GM19035 (cell line): ENCODE measurements at regions not wholly inside any gene's neighbourhood (a gene's known extent, or its start where the extent isn't known, plus 50 kb on each side); places are given as distances from the start of the nearest gene placed in this dataset.
"Not testable (repeated sequence)": the region's sequence is repeated elsewhere in the genome, so short reads cannot be mapped to it uniquely, and the experiment has no call there.

ENCODE experiments used
- ATAC-seq: cut with Tn5 transposase; IDR thresholded peaks from one replicate; pipeline ENCODE4 v1.9.1; 2021; ENCODE audit not compliant: unreplicated experiment

GRCh38 chr13:63444225-63444624, 2028.6 kb upstream of the PCDH20 start:
- ATAC-seq: not testable (repeated sequence)

GRCh38 chr13:63438951-63439350, 2023.3 kb upstream of the PCDH20 start:
- ATAC-seq: no peak

GRCh38 chr13:63436325-63436668, 2020.6 kb upstream of the PCDH20 start:
- ATAC-seq: no peak

- ATAC-seq: no peak
Measured at GRCh38 chr13:63435667-63436324, 2020.1 kb upstream of the PCDH20 start.

- ATAC-seq: no peak
Measured at GRCh38 chr13:63433546-63434150, 2018.0 kb upstream of the PCDH20 start.

GRCh38 chr13:63427170-63427569, 2011.5 kb upstream of the PCDH20 start:
- no peak for ATAC-seq

GRCh38 chr13:63425131-63425530, 2009.5 kb upstream of the PCDH20 start:
- no peak for ATAC-seq

- ATAC-seq: no peak
Measured at GRCh38 chr13:63421123-63421522, 2005.5 kb upstream of the PCDH20 start.

- ATAC-seq: no peak
Measured at GRCh38 chr13:63420685-63421084, 2005.0 kb upstream of the PCDH20 start.

GRCh38 chr13:63414247-63414646, 1998.6 kb upstream of the PCDH20 start:
- ATAC-seq: no peak

GRCh38 chr13:63409791-63410351, 1994.2 kb upstream of the PCDH20 start:
- no peak for ATAC-seq

- ATAC-seq: no peak
Measured at GRCh38 chr13:63408331-63409189, 1992.9 kb upstream of the PCDH20 start.

GRCh38 chr13:63403733-63404132, 1988.1 kb upstream of the PCDH20 start:
- ATAC-seq: no peak

GRCh38 chr13:63396746-63397145, 1981.1 kb upstream of the PCDH20 start:
- ATAC-seq: no peak

GRCh38 chr13:63393112-63393511, 1977.5 kb upstream of the PCDH20 start:
- no peak for ATAC-seq

GRCh38 chr13:63389756-63390155, 1974.1 kb upstream of the PCDH20 start:
- no peak for ATAC-seq

- ATAC-seq: no peak
Measured at GRCh38 chr13:63381078-63381859, 1965.6 kb upstream of the PCDH20 start.

GRCh38 chr13:63377986-63378385, 1962.3 kb upstream of the PCDH20 start:
- ATAC-seq: no peak

GRCh38 chr13:63370101-63370500, 1954.5 kb upstream of the PCDH20 start:
- no peak for ATAC-seq

GRCh38 chr13:63367522-63368198, 1952.0 kb upstream of the PCDH20 start:
- ATAC-seq: no peak
